Spleen (tissue), 11 donors: ENCODE measurements at regions not wholly inside any gene's neighbourhood (a gene's known extent, or its start where the extent isn't known, plus 50 kb on each side); places are given as distances from the start of the nearest gene placed in this dataset.
"Not testable (repeated sequence)": the region's sequence is repeated elsewhere in the genome, so short reads cannot be mapped to it uniquely, and the experiment has no call there.

Experiments
- DNase-seq: peaks from one replicate; pipeline ENCODE4 v3.0.0-alpha.2; 2020
- H3K27ac ChIP-seq, 8 donors: fragments of 200-600 bp; sonication (generic) in 7 of 8; 1 replicate in 4 of 8; 2 replicates in 4 of 8; pipeline versions ENCODE4 v1.5.0 to v1.8.0; 2016 to 2021; ENCODE audit warnings: inconsistent platforms in 4 of 8, mild to moderate bottlenecking in 4 of 8, moderate library complexity in 1 of 8
- H3K27me3 ChIP-seq, 7 donors: fragments of 200-600 bp; sonication (generic) in 6 of 7; replicated peaks in 1 of 7; 1 replicate in 4 of 7; 2 replicates in 3 of 7; pipeline versions ENCODE4 v1.5.0 to v1.8.0; 2016 to 2021; ENCODE audit warnings: inconsistent platforms in 3 of 7, mild to moderate bottlenecking in 1 of 7
- H3K36me3 ChIP-seq, 6 donors: fragments of 200-600 bp; sonication (generic) in 5 of 6; 1 replicate in 4 of 6; 2 replicates in 2 of 6; pipeline versions ENCODE4 v1.5.0 to v1.8.0; 2016 to 2021; ENCODE audit warnings: inconsistent platforms in 2 of 6
- H3K4me1 ChIP-seq, 6 donors: fragments of 200-600 bp; sonication (generic) in 5 of 6; 1 replicate in 3 of 6; 2 replicates in 3 of 6; pipeline versions ENCODE4 v1.5.0 to v1.8.0; 2016 to 2021; ENCODE audit warnings: inconsistent platforms in 3 of 6
- H3K4me3 ChIP-seq, 8 donors: fragments of 200-600 bp; sonication (generic) in 7 of 8; 1 replicate in 4 of 8; 2 replicates in 4 of 8; pipeline versions ENCODE4 v1.5.0 to v1.8.0; 2016 to 2021; ENCODE audit warnings: inconsistent platforms in 4 of 8, mild to moderate bottlenecking in 4 of 8, moderate library complexity in 2 of 8
- H3K9me3 ChIP-seq, 8 donors: fragments of 200-600 bp; sonication (generic) in 7 of 8; 1 replicate in 4 of 8; 2 replicates in 4 of 8; pipeline versions ENCODE4 v1.5.0 to v1.8.0; 2016 to 2021; ENCODE audit warnings: inconsistent platforms in 4 of 8
- CTCF ChIP-seq, 11 experiments: fragments of 200-600 bp in 7 of 11; fragments of 450-650 bp in 4 of 11; sonication (generic) in 4 of 11; IDR thresholded peaks in 8 of 11; conservative IDR thresholded peaks in 3 of 11; 1 replicate in 7 of 11; 2 replicates in 4 of 11; pipeline versions ENCODE4 v1.4.0 to v1.8.0; 2016 to 2021; ENCODE audit warnings: antibody characterized with exemption in 11 of 11, inconsistent platforms in 4 of 11, mild to moderate bottlenecking in 1 of 11
- POLR2A ChIP-seq, 3 donors: fragments of 450-650 bp; IDR thresholded peaks; one replicate each; pipeline ENCODE4 v1.5.1; 2017; ENCODE audit warnings: antibody characterized with exemption in 3 of 3, mild to moderate bottlenecking in 1 of 3
- POLR2AphosphoS5 ChIP-seq, 3 donors: sonication (generic); formaldehyde crosslinking; IDR thresholded peaks; one replicate each; pipeline ENCODE4 v1.5.1; 2017; ENCODE audit warnings: antibody characterized with exemption in 3 of 3
- WGBS, 5 donors: extraction: QIAGEN DNeasy Blood & Tissue Kit in 3 of 5; methylation state at CpG; one replicate each; pipeline versions ENCODE4 v1.1.5 to v1.1.7; 2013 to 2018; 5-methylcytosine and 5-hydroxymethylcytosine counted together
- intact Hi-C: fragments of 100-400 bp; cut with DNase I; formaldehyde crosslinking; loops from one replicate; pipeline ENCODE4 v1.15.0; 2023; ENCODE audit warnings: low total_unique reads
- donor health status: healthy with polysubstance abuse.
- donor health status: DM: no; HTN: no; CAD: no; lungs with moderate emphysema.
- donor health status: DM: no; HTN: no; CAD: no.
- donor health status: Bipolar disorder and iron deficiency.
- donor health status: healthy.
- donor health status: DM: no; HTN: no; CAD: no.
- donor health status: DM: yes; HTN: yes; CAD: no.

GRCh38 chr5:62231576-62231975 is 74.4 kb upstream of the KIF2A start:
- Histone ChIP-seq H3K4me3 (no peak overlapping the region), H3K36me3 (no peaks in the 10 kb centered on the region), H3K9me3 (no peaks in the 10 kb centered on the region), H3K27me3 (no peaks in the 10 kb centered on the region), H3K27ac (no peak overlapping the region), H3K4me1 (peaks cover 0 to 5% (median 0%) of the 10 kb centered on the region in 6 donors)
- intact Hi-C loops = no loop called here
- WGBS, 5 donors = 83 to 91% (median 87%) methylated on average over 9 of the region's 9 CpGs
- no peak for DNase-seq
- TF ChIP-seq POLR2A (IDR thresholded peaks at IDR 0.05) = no peak
- TF ChIP-seq CTCF (IDR thresholded peaks at IDR 0.05 in 8 of 11, conservative IDR thresholded peaks at IDR 0.05 in 3 of 11) = no peak
- TF ChIP-seq POLR2AphosphoS5 (IDR thresholded peaks at IDR 0.05) = no peak

GRCh38 chr5:62232218-62232617 is 73.8 kb upstream of the KIF2A start:
- H3K36me3 ChIP-seq, intact Hi-C loops, H3K4me3 ChIP-seq, H3K9me3 ChIP-seq, H3K27me3 ChIP-seq, H3K27ac ChIP-seq, H3K4me1 ChIP-seq, DNase-seq: not testable (repeated sequence)
- 45 to 70% (median 56%) methylated on average over 1 of the region's 1 CpG for WGBS, 5 donors

- H3K4me1 ChIP-seq, H3K9me3 ChIP-seq, intact Hi-C loops, H3K36me3 ChIP-seq, H3K27me3 ChIP-seq, H3K27ac ChIP-seq, DNase-seq, H3K4me3 ChIP-seq: not testable (repeated sequence)
- WGBS, 5 donors = 66 to 85% (median 77%) methylated on average over 6 of the region's 6 CpGs
Measured at GRCh38 chr5:62233083-62234046, 72.6 kb upstream of the KIF2A start.

GRCh38 chr5:62236593-62236992 is 69.4 kb upstream of the KIF2A start:
- H3K9me3 ChIP-seq, H3K4me1 ChIP-seq, H3K36me3 ChIP-seq, H3K4me3 ChIP-seq, intact Hi-C loops, H3K27me3 ChIP-seq, DNase-seq: not testable (repeated sequence)
- 76 to 85% (median 80%) methylated on average over 7 of the region's 7 CpGs for WGBS, 5 donors
- H3K27ac ChIP-seq = peak overlapping the region in 1 of 8 donors; percentile 29

GRCh38 chr5:62237944-62238343 is 68.1 kb upstream of the KIF2A start:
- H3K27ac ChIP-seq, DNase-seq, H3K27me3 ChIP-seq, intact Hi-C loops, H3K4me3 ChIP-seq, H3K36me3 ChIP-seq, H3K9me3 ChIP-seq, H3K4me1 ChIP-seq: not testable (repeated sequence)
- 89 to 96% (median 93%) methylated on average over 2 of the region's 2 CpGs for WGBS, 5 donors

- H3K9me3 ChIP-seq, H3K27me3 ChIP-seq, H3K4me1 ChIP-seq, H3K36me3 ChIP-seq, intact Hi-C loops, H3K4me3 ChIP-seq, DNase-seq, H3K27ac ChIP-seq: not testable (repeated sequence)
- WGBS, 5 donors = 73 to 90% (median 81%) methylated on average over 3 of the region's 3 CpGs
Measured at GRCh38 chr5:62238584-62238983, 67.4 kb upstream of the KIF2A start.

GRCh38 chr5:62240494-62240893 is 65.5 kb upstream of the KIF2A start:
- intact Hi-C loops, DNase-seq, H3K27ac ChIP-seq, H3K27me3 ChIP-seq, H3K9me3 ChIP-seq, H3K4me3 ChIP-seq, H3K36me3 ChIP-seq, H3K4me1 ChIP-seq: not testable (repeated sequence)
- WGBS, 5 donors = 81 to 92% (median 84%) methylated on average over 3 of the region's 3 CpGs

GRCh38 chr5:62242000-62242399 is 64.0 kb upstream of the KIF2A start:
- not testable (repeated sequence) for DNase-seq

GRCh38 chr5:62243046-62243445 is 63.0 kb upstream of the KIF2A start:
- intact Hi-C loops, H3K9me3 ChIP-seq, DNase-seq, H3K27ac ChIP-seq, H3K4me1 ChIP-seq, H3K27me3 ChIP-seq, H3K4me3 ChIP-seq, H3K36me3 ChIP-seq: not testable (repeated sequence)
- 95 to 96% (median 95%) methylated on average over 2 of the region's 2 CpGs for WGBS, 5 donors

More at GRCh38 chr5:62242000-62242399, 64.0 kb upstream of the KIF2A start:
- H3K27ac ChIP-seq, H3K4me1 ChIP-seq, H3K4me3 ChIP-seq, intact Hi-C loops, H3K27me3 ChIP-seq, H3K36me3 ChIP-seq, H3K9me3 ChIP-seq: not testable (repeated sequence)
- WGBS, 5 donors = 87 to 94% (median 89%) methylated on average over 5 of the region's 5 CpGs

GRCh38 chr5:62248192-62248591 is 57.8 kb upstream of the KIF2A start:
- H3K36me3 ChIP-seq, H3K27ac ChIP-seq, H3K4me3 ChIP-seq, H3K27me3 ChIP-seq, DNase-seq, H3K9me3 ChIP-seq, H3K4me1 ChIP-seq, intact Hi-C loops: not testable (repeated sequence)
- 91 to 94% (median 93%) methylated on average over 6 of the region's 6 CpGs for WGBS, 5 donors
